ENCODE measurements at regions not wholly inside any gene's neighbourhood (a gene's known extent, or its start where the extent isn't known, plus 50 kb on each side); places are given as distances from the start of the nearest gene placed in this dataset.

DNA sequence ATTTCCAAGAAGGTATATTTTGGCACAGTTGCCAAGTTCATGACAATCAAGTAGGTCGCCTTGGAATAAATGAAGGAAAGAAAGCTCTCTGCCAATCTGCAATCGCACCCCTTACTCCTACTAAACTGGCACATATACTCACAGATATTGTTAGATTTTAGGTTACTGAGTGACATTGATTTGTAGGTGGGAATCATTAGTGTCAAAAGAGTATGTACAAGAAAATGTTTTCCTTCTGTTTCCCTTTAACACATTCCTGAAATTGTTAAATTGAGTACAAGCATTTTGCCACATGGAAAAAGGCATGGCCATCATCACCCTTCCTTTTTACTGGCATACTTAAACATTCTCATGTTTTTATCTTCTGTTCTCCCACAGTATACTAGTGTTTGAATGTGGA, 2868.3 kb upstream of the PCDH20 start:
- Histone ChIP-seq H2AFZ (ENCODE audit: low read length) (no peak overlapping the region), H3K4me2 (ENCODE audit: low read depth, low read length, poor library complexity, severe bottlenecking) (no peak overlapping the region), H3K36me3 (ENCODE audit: insufficient read depth, low read length) (no peaks in the 10 kb centered on the region), H3K79me2 (ENCODE audit: insufficient read depth, low read length) (no peaks in the 10 kb centered on the region), H3K4me3 (ENCODE audit: low read length, poor library complexity, severe bottlenecking) (no peak overlapping the region), H3K9ac (ENCODE audit: low read depth, low read length, poor library complexity, severe bottlenecking) (no peak overlapping the region), H3K9me2 (replicated peaks; ENCODE audit: low read depth, low read length) (no peaks in the 10 kb centered on the region), H4K20me1 (ENCODE audit: insufficient read depth, low read length, poor library complexity, severe bottlenecking) (no peaks in the 10 kb centered on the region), H3K4me1 (ENCODE audit: insufficient read depth, low read length, poor library complexity, severe bottlenecking) (no peaks in the 10 kb centered on the region), H3F3A (ENCODE audit: low read depth) (no peaks in the 10 kb centered on the region), H3K27me3 (ENCODE audit: insufficient read depth, low read length, poor library complexity, severe bottlenecking) (no peaks in the 10 kb centered on the region), H3K9me3 (ENCODE audit: insufficient read depth, low read depth, low read length) (0 out of 2 replicates have a peak, but pooled peaks cover 4% of the 10 kb centered on the region)
- no peak for TF ChIP-seq EZH2phosphoT487 (IDR thresholded peaks at IDR 0.05; ENCODE audit: borderline replicate concordance)
- TF ChIP-seq, protein P1, sequence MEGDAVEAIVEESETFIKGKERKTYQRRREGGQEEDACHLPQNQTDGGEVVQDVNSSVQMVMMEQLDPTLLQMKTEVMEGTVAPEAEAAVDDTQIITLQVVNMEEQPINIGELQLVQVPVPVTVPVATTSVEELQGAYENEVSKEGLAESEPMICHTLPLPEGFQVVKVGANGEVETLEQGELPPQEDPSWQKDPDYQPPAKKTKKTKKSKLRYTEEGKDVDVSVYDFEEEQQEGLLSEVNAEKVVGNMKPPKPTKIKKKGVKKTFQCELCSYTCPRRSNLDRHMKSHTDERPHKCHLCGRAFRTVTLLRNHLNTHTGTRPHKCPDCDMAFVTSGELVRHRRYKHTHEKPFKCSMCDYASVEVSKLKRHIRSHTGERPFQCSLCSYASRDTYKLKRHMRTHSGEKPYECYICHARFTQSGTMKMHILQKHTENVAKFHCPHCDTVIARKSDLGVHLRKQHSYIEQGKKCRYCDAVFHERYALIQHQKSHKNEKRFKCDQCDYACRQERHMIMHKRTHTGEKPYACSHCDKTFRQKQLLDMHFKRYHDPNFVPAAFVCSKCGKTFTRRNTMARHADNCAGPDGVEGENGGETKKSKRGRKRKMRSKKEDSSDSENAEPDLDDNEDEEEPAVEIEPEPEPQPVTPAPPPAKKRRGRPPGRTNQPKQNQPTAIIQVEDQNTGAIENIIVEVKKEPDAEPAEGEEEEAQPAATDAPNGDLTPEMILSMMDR (conservative IDR thresholded peaks at IDR 0.05; ENCODE audit: low read length): no peak

DNA sequence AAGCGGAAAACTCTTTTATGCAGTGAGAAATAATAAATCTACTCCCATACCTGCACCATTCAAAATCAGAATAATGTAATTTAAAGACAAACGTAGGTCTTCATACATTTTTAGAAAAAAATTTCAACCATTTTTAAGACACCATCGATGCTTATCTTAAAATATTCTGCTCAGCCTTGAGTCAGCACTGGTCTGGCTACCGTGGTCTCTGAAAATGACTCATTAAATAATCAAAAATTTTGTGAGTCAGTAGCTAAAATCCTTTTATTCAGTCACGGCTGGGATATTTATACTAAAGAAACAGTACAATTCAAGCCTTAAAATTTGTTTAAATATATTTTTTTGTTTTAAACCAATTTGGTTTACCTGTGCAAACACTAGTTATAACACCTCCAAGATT, 2862.8 kb upstream of the PCDH20 start:
- no peak overlapping the region for H3K9ac ChIP-seq (ENCODE audit: low read depth, low read length, poor library complexity, severe bottlenecking)
- H3K79me2 ChIP-seq (ENCODE audit: insufficient read depth, low read length): no peaks in the 10 kb centered on the region
- TF ChIP-seq EZH2phosphoT487 (IDR thresholded peaks at IDR 0.05; ENCODE audit: borderline replicate concordance): no peak
- TF ChIP-seq, protein P1 (conservative IDR thresholded peaks at IDR 0.05; ENCODE audit: low read length): no peak
- H3K4me2 ChIP-seq (ENCODE audit: low read depth, low read length, poor library complexity, severe bottlenecking): no peak overlapping the region
- H3K36me3 ChIP-seq (ENCODE audit: insufficient read depth, low read length): no peaks in the 10 kb centered on the region; the same call in 1 of the 2 replicates
- H3K9me2 ChIP-seq (replicated peaks; ENCODE audit: low read depth, low read length): no peaks in the 10 kb centered on the region
- H3K27me3 ChIP-seq (ENCODE audit: insufficient read depth, low read length, poor library complexity, severe bottlenecking): no peaks in the 10 kb centered on the region
- no peaks in the 10 kb centered on the region for H4K20me1 ChIP-seq (ENCODE audit: insufficient read depth, low read length, poor library complexity, severe bottlenecking)
- H3K4me3 ChIP-seq (ENCODE audit: low read length, poor library complexity, severe bottlenecking): no peak overlapping the region
- peaks cover 3% of the 10 kb centered on the region for H3K4me1 ChIP-seq (ENCODE audit: insufficient read depth, low read length, poor library complexity, severe bottlenecking)
- H3F3A ChIP-seq (ENCODE audit: low read depth): peaks cover 2% of the 10 kb centered on the region; the same call in 1 of the 2 replicates
- peaks cover 12% of the 10 kb centered on the region for H3K9me3 ChIP-seq (ENCODE audit: insufficient read depth, low read depth, low read length)
- no peak overlapping the region for H2AFZ ChIP-seq (ENCODE audit: low read length)

DNA sequence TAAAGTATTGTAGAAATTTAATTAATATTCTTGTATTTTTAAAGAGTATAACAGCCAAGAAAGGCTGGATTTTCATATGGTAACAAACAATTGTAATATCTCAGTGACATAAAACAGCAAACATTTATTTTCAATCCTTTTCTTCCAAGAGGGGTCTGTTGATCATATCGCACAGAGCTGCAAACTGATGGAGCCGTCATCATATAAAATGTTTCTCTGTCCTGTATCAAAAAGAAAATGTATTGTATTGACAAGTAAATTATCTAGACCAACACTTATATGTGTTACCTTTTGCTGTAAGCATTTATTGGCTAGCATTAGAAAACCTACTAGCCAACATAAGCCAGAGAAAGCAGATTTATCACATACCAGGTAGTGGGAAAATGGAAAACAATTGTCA, 2861.4 kb upstream of the PCDH20 start:
- Histone ChIP-seq H3K4me1 (ENCODE audit: insufficient read depth, low read length, poor library complexity, severe bottlenecking) (peaks cover 3% of the 10 kb centered on the region), H3K4me3 (ENCODE audit: low read length, poor library complexity, severe bottlenecking) (no peak overlapping the region)

More for the DNA sequence above, 2861.4 kb upstream of the PCDH20 start:
- Histone ChIP-seq H3K9ac (ENCODE audit: low read depth, low read length, poor library complexity, severe bottlenecking) (no peak overlapping the region), H2AFZ (ENCODE audit: low read length) (no peak overlapping the region), H4K20me1 (ENCODE audit: insufficient read depth, low read length, poor library complexity, severe bottlenecking) (no peaks in the 10 kb centered on the region), H3K9me2 (replicated peaks; ENCODE audit: low read depth, low read length) (no peaks in the 10 kb centered on the region), H3K9me3 (ENCODE audit: insufficient read depth, low read depth, low read length) (peaks cover 12% of the 10 kb centered on the region), H3K36me3 (ENCODE audit: insufficient read depth, low read length) (no peaks in the 10 kb centered on the region; the same call in 1 of the 2 replicates), H3K27me3 (ENCODE audit: insufficient read depth, low read length, poor library complexity, severe bottlenecking) (no peaks in the 10 kb centered on the region), H3K4me2 (ENCODE audit: low read depth, low read length, poor library complexity, severe bottlenecking) (no peak overlapping the region), H3F3A (ENCODE audit: low read depth) (peaks cover 2% of the 10 kb centered on the region; the same call in 1 of the 2 replicates), H3K79me2 (ENCODE audit: insufficient read depth, low read length) (no peaks in the 10 kb centered on the region)
- TF ChIP-seq, protein P1 (conservative IDR thresholded peaks at IDR 0.05; ENCODE audit: low read length): no peak

Data from Loucy (cell line).